HCT116 (cell line): ENCODE measurements at regions not wholly inside any gene's neighbourhood (a gene's known extent, or its start where the extent isn't known, plus 50 kb on each side); places are given as distances from the start of the nearest gene placed in this dataset.

ENCODE experiments used
- ATAC-seq: fragments of 200-7000 bp; cut with Tn5 transposase; 2 replicates; pipeline ENCODE4 v1.9.1; 2020; ENCODE audit warnings: mild to moderate bottlenecking, moderate library complexity
- BruUV-seq: library from RNA; stranded (reverse); fragments of 400-500 nt; replicated peaks from 2 replicates; lab custom pipeline; 2021; lab: Mats Ljungman, UMichigan
- CTCF ChIA-PET: fragments of 300-600 bp; sonication (Branson Sonifier 250); formaldehyde crosslinking; loops from one replicate; lab custom pipeline; 2021; ENCODE audit warnings: antibody characterized with exemption; lab: Charles Lee
- POLR2A ChIA-PET: fragments of 300-600, 350-600 bp; sonication (Branson Sonifier 250); formaldehyde crosslinking; loops from one replicate; lab custom pipeline; 2021; ENCODE audit warnings: antibody characterized with exemption; lab: Charles Lee
- RAD21 ChIA-PET, 2 experiments: fragments of 300-600 bp; sonication (Branson Sonifier 250); formaldehyde crosslinking; loops; one replicate each; lab custom pipeline; 2023; ENCODE audit warnings: low total read pairs in 2 of 2; ENCODE audit not compliant: uncharacterized antibody in 2 of 2, unreplicated experiment in 2 of 2, low non-redundant PET in 1 of 2; lab: Charles Lee
- DNase-seq: peaks from one replicate; pipeline ENCODE4 v3.0.0-alpha.2; 2010; ENCODE audit warnings: low read depth, low spot score
- H2AFZ ChIP-seq: fragments of 200-600 bp; shearing (Covaris generic), sonication (generic); 2 replicates; pipeline ENCODE4 v1.6.1; 2017; ENCODE audit warnings: low read depth, mixed run types, mixed read lengths, antibody characterized with exemption, low read length; ENCODE audit not compliant: poor library complexity, severe bottlenecking
- H3K27ac ChIP-seq: 2 replicates; pipeline ENCODE4 v1.5.1; 2012; ENCODE audit warnings: low read depth, low read length
- H3K27me3 ChIP-seq: fragments of 200-600 bp; sonication (generic); 2 replicates; pipeline ENCODE4 v1.6.1; 2016; ENCODE audit warnings: mixed run types, low read length, mixed read lengths; ENCODE audit not compliant: insufficient read depth
- H3K36me3 ChIP-seq, 2 experiments: fragments of 200-500 bp in 1 of 2; fragments of 200-600 bp in 1 of 2; sonication (Bioruptor generic) in 1 of 2; sonication (generic) in 1 of 2; 2 replicates each; pipeline versions ENCODE4 v1.5.1 to v1.6.1; 2014 to 2016; ENCODE audit warnings: low read length in 2 of 2, inconsistent platforms in 1 of 2, mixed read lengths in 1 of 2, mixed run types in 1 of 2; ENCODE audit not compliant: insufficient read depth in 2 of 2, control insufficient read depth in 1 of 2
- H3K4me1 ChIP-seq, 2 experiments: fragments of 200-600 bp in 1 of 2; sonication (generic) in 1 of 2; 2 replicates each; pipeline versions ENCODE4 v1.5.1 to v1.6.1; 2012 to 2017; ENCODE audit warnings: low read length in 2 of 2, inconsistent platforms in 1 of 2, mild to moderate bottlenecking in 1 of 2, mixed read lengths in 1 of 2, mixed run types in 1 of 2, moderate library complexity in 1 of 2; ENCODE audit not compliant: insufficient read depth in 2 of 2, control insufficient read depth in 1 of 2
- H3K4me2 ChIP-seq: fragments of 200-600 bp; sonication (generic); 2 replicates; pipeline ENCODE4 v1.6.1; 2017; ENCODE audit warnings: mixed run types, low read length, mixed read lengths
- H3K4me3 ChIP-seq, 2 experiments: fragments of 200-600 bp in 1 of 2; sonication (generic) in 1 of 2; replicated peaks in 1 of 2; 2 replicates each; pipeline ENCODE4 v1.5.1; 2011 to 2016; ENCODE audit warnings: low read length in 2 of 2, control low read depth in 1 of 2, low read depth in 1 of 2, mild to moderate bottlenecking in 1 of 2, mixed read lengths in 1 of 2, mixed run types in 1 of 2
- H3K79me2 ChIP-seq: fragments of 200-600 bp; sonication (generic); 2 replicates; pipeline ENCODE4 v1.6.1; 2017; ENCODE audit warnings: mild to moderate bottlenecking, mixed run types, low read length, moderate library complexity, mixed read lengths; ENCODE audit not compliant: insufficient read depth
- H3K9ac ChIP-seq: fragments of 200-600 bp; sonication (generic); 2 replicates; pipeline ENCODE4 v1.6.1; 2016; ENCODE audit warnings: low read length, mixed read lengths
- H3K9me2 ChIP-seq: fragments of 200-600 bp; sonication (generic), shearing (Covaris generic); 2 replicates; pipeline ENCODE4 v1.6.1; 2017; ENCODE audit warnings: mixed run types, mild to moderate bottlenecking, moderate library complexity; ENCODE audit not compliant: insufficient read depth
- H3K9me3 ChIP-seq, 2 experiments: fragments of 200-500 bp in 1 of 2; fragments of 200-600 bp in 1 of 2; sonication (Bioruptor generic) in 1 of 2; sonication (generic) in 1 of 2; 2 replicates each; pipeline ENCODE4 v1.6.1; 2014 to 2017; ENCODE audit warnings: low read length in 2 of 2, mixed read lengths in 2 of 2, inconsistent platforms in 1 of 2, low read depth in 1 of 2, mild to moderate bottlenecking in 1 of 2, mixed run types in 1 of 2, moderate library complexity in 1 of 2; ENCODE audit not compliant: control insufficient read depth in 1 of 2, insufficient read depth in 1 of 2
- H4K20me1 ChIP-seq: fragments of 200-600 bp; sonication (generic), shearing (Covaris generic); 2 replicates; pipeline ENCODE4 v1.6.1; 2017; ENCODE audit warnings: mixed run types, mild to moderate bottlenecking, moderate library complexity; ENCODE audit not compliant: insufficient read depth
- CTCF ChIP-seq, 3 experiments: fragments of 200-600 bp in 1 of 3; sonication (generic) in 1 of 3; IDR thresholded peaks in 2 of 3; conservative IDR thresholded peaks in 1 of 3; 2 replicates each; pipeline ENCODE4 v1.5.1; 2012 to 2017; ENCODE audit warnings: low read depth in 2 of 3, low read length in 2 of 3, antibody characterized with exemption in 1 of 3, borderline replicate concordance in 1 of 3, control low read depth in 1 of 3, mild to moderate bottlenecking in 1 of 3, mixed read lengths in 1 of 3, mixed run types in 1 of 3, moderate library complexity in 1 of 3; ENCODE audit not compliant: insufficient read depth in 1 of 3
- EGR1 ChIP-seq: IDR thresholded peaks from 2 replicates; pipeline ENCODE4 v1.6.1; 2012; ENCODE audit warnings: low read depth
- JUND ChIP-seq: IDR thresholded peaks from 2 replicates; pipeline ENCODE4 v1.6.1; 2012
- POLR2A ChIP-seq: IDR thresholded peaks from 2 replicates; pipeline ENCODE4 v1.7.0; 2011; ENCODE audit warnings: borderline replicate concordance; ENCODE audit not compliant: insufficient read depth, insufficient read length; ENCODE audit errors: extremely low read depth
- POLR2AphosphoS5 ChIP-seq: IDR thresholded peaks from 2 replicates; pipeline ENCODE4 v1.6.1; 2011; ENCODE audit warnings: mild to moderate bottlenecking, low read depth, low read length, moderate library complexity
- RAD21 ChIP-seq: IDR thresholded peaks from 2 replicates; pipeline ENCODE4 v1.6.1; 2012; ENCODE audit warnings: low read depth, mild to moderate bottlenecking
- SRF ChIP-seq: IDR thresholded peaks from 2 replicates; pipeline ENCODE4 v1.6.1; 2012; ENCODE audit warnings: low read depth
- ZBTB33 ChIP-seq: IDR thresholded peaks from 2 replicates; pipeline ENCODE4 v1.6.1; 2011; ENCODE audit warnings: mild to moderate bottlenecking, low read length, moderate library complexity; ENCODE audit not compliant: insufficient replicate concordance; ENCODE audit errors: extremely low read depth
- ZFX ChIP-seq: fragments of 450-650 bp; IDR thresholded peaks from 2 replicates; pipeline ENCODE4 v1.6.1; 2017
- ZNF274 ChIP-seq: fragments of 200-500 bp; sonication (Bioruptor generic); IDR thresholded peaks from 2 replicates; pipeline ENCODE4 v1.6.1; 2014; ENCODE audit warnings: mild to moderate bottlenecking, low read depth, low read length, inconsistent platforms
- intact Hi-C: fragments of 100-400 bp; cut with micrococcal nuclease; formaldehyde crosslinking; loops from 2 replicates; pipeline ENCODE4 v1.10.0; 2022

GRCh38 chr20:53890443-53891305, 179.7 kb downstream of the BCAS1 start:
- ChIA-PET POLR2A (no interaction called here), CTCF (no interaction called here), RAD21 (no interaction called here)
- no peak overlapping the region for H3K4me2 ChIP-seq
- peaks cover 0 to 14% of the 10 kb centered on the region in 2 experiments; a peak in 1 of 4 replicates for H3K4me1 ChIP-seq
- no peak overlapping the region for H3K27ac ChIP-seq
- H3K36me3 ChIP-seq, result no peaks in the 10 kb centered on the region
- ATAC-seq, result no peak
- H3K27me3 ChIP-seq, result no peaks in the 10 kb centered on the region
- no TSS peak for BruUV-seq
- no peak overlapping the region for H3K9ac ChIP-seq
- intact Hi-C loops, result no loop called here
- TF ChIP-seq ZNF274, result no peak
- no peak for DNase-seq
- H3K9me3 ChIP-seq, result no peaks in the 10 kb centered on the region
- H3K4me3 ChIP-seq, result no peak overlapping the region
- H4K20me1 ChIP-seq, result no peaks in the 10 kb centered on the region
- H3K79me2 ChIP-seq, result no peaks in the 10 kb centered on the region
- H2AFZ ChIP-seq, result peak overlapping the region; percentile 6
- H3K9me2 ChIP-seq, result no peaks in the 10 kb centered on the region

GRCh38 chr20:53889411-53890148, 180.8 kb downstream of the BCAS1 start:
- H3K36me3 ChIP-seq, result no peaks in the 10 kb centered on the region
- ATAC-seq (no peak), DNase-seq (no peak)
- no TSS peak for BruUV-seq
- H3K4me1 ChIP-seq, result peaks cover 0 to 23% of the 10 kb centered on the region in 2 experiments; a peak in 2 of 4 replicates
- no peaks in the 10 kb centered on the region for H3K79me2 ChIP-seq
- no peak overlapping the region for H3K9ac ChIP-seq
- ChIA-PET CTCF (no interaction called here), RAD21 (no interaction called here), POLR2A (no interaction called here)
- no peak overlapping the region for H2AFZ ChIP-seq
- no peaks in the 10 kb centered on the region for H4K20me1 ChIP-seq
- no peak overlapping the region for H3K27ac ChIP-seq
- H3K9me2 ChIP-seq, result no peaks in the 10 kb centered on the region
- no peak overlapping the region for H3K4me3 ChIP-seq
- H3K4me2 ChIP-seq, result no peak overlapping the region
- TF ChIP-seq ZNF274 (no peak), ZBTB33 (no peak), POLR2AphosphoS5 (no peak), ZFX (no peak), RAD21 (no peak), POLR2A (no peak), CTCF (IDR thresholded peaks at IDR 0.05 in 2 of 3, conservative IDR thresholded peaks at IDR 0.05 in 1 of 3; ENCODE audit: borderline replicate concordance in 1 of 3, insufficient read depth in 1 of 3, low read depth in 2 of 3, low read length in 2 of 3) (no peak), EGR1 (no peak), SRF (no peak), JUND (no peak)
- no peaks in the 10 kb centered on the region for H3K27me3 ChIP-seq
- H3K9me3 ChIP-seq, result no peaks in the 10 kb centered on the region
- intact Hi-C loops, result no loop called here
